Muscle layer of colon (tissue), 2 donors: ENCODE measurements at regions not wholly inside any gene's neighbourhood (a gene's known extent, or its start where the extent isn't known, plus 50 kb on each side); places are given as distances from the start of the nearest gene placed in this dataset.

Source experiments
- H3K27ac ChIP-seq: one replicate; pipeline ENCODE4 v1.7.0; 2013; ENCODE audit warnings: low read depth, mild to moderate bottlenecking, low read length, moderate library complexity
- H3K27me3 ChIP-seq, 2 donors: one replicate each; pipeline ENCODE4 v1.7.0; 2013; ENCODE audit warnings: low read length in 2 of 2, mild to moderate bottlenecking in 2 of 2; ENCODE audit not compliant: insufficient read depth in 2 of 2, control insufficient read depth in 1 of 2
- H3K36me3 ChIP-seq: one replicate; pipeline ENCODE4 v1.7.0; 2013; ENCODE audit warnings: mild to moderate bottlenecking, low read length; ENCODE audit not compliant: insufficient read depth
- H3K4me1 ChIP-seq: one replicate; pipeline ENCODE4 v1.7.0; 2013; ENCODE audit warnings: mild to moderate bottlenecking, low read length; ENCODE audit not compliant: insufficient read depth
- H3K4me3 ChIP-seq, 2 donors: one replicate each; pipeline ENCODE4 v1.7.0; 2013; ENCODE audit warnings: low read length in 2 of 2, low read depth in 1 of 2, mild to moderate bottlenecking in 1 of 2, moderate library complexity in 1 of 2
- H3K9ac ChIP-seq: one replicate; pipeline ENCODE4 v1.7.0; 2013; ENCODE audit warnings: low read length
- H3K9me3 ChIP-seq: one replicate; pipeline ENCODE4 v1.7.0; 2013; ENCODE audit warnings: mild to moderate bottlenecking, low read length
- donor health status: abdominal sarcoma.
- donor health status: Adenocarcinoma of cecum.

- Histone ChIP-seq H3K27ac (no peak overlapping the region), H3K9me3 (no peaks in the 10 kb centered on the region), H3K4me3 (no peak overlapping the region), H3K36me3 (no peaks in the 10 kb centered on the region), H3K27me3 (no peaks in the 10 kb centered on the region), H3K9ac (no peak overlapping the region), H3K4me1 (no peaks in the 10 kb centered on the region)
Measured at GRCh38 chr13:105474983-105475610, 1060.4 kb downstream of the EFNB2 start.

- Histone ChIP-seq H3K9ac (no peak overlapping the region), H3K36me3 (no peaks in the 10 kb centered on the region), H3K9me3 (no peaks in the 10 kb centered on the region), H3K27ac (no peak overlapping the region), H3K27me3 (no peaks in the 10 kb centered on the region), H3K4me3 (no peak overlapping the region), H3K4me1 (no peaks in the 10 kb centered on the region)
Measured at GRCh38 chr13:105471673-105472072, 1063.8 kb downstream of the EFNB2 start.

- H3K9ac ChIP-seq: no peak overlapping the region
- no peaks in the 10 kb centered on the region for H3K27me3 ChIP-seq
- no peak overlapping the region for H3K27ac ChIP-seq
- H3K36me3 ChIP-seq: no peaks in the 10 kb centered on the region
- no peaks in the 10 kb centered on the region for H3K9me3 ChIP-seq
- no peak overlapping the region for H3K4me3 ChIP-seq
- H3K4me1 ChIP-seq: no peaks in the 10 kb centered on the region
Measured at GRCh38 chr13:105466376-105466775, 1069.1 kb downstream of the EFNB2 start.

GRCh38 chr13:105465745-105466144, 1069.7 kb downstream of the EFNB2 start, which contains the start of gene DAOA:
Gene DAOA (plus strand): TSS chr13:105466045.
- Histone ChIP-seq H3K36me3 (no peaks in the 10 kb centered on the region), H3K9ac (no peak within 1 kb of the TSS), H3K27me3 (no peaks in the 10 kb centered on the region), H3K4me3 (no peak within 1 kb of the TSS), H3K27ac (no peak within 1 kb of the TSS), H3K9me3 (no peaks in the 10 kb centered on the region), H3K4me1 (no peaks in the 10 kb centered on the region)

- H3K27ac ChIP-seq: no peak overlapping the region
- H3K27me3 ChIP-seq: no peaks in the 10 kb centered on the region
- no peak overlapping the region for H3K4me3 ChIP-seq
- H3K36me3 ChIP-seq: no peaks in the 10 kb centered on the region
- H3K9me3 ChIP-seq: no peaks in the 10 kb centered on the region
- H3K9ac ChIP-seq: no peak overlapping the region
- H3K4me1 ChIP-seq: no peaks in the 10 kb centered on the region
Measured at GRCh38 chr13:105465251-105465650, 1070.2 kb downstream of the EFNB2 start.

- Histone ChIP-seq H3K27ac (no peak overlapping the region), H3K27me3 (no peaks in the 10 kb centered on the region)
Measured at GRCh38 chr13:105464249-105464648, 1071.2 kb downstream of the EFNB2 start.

GRCh38 chr13:105463011-105463501, 1072.4 kb downstream of the EFNB2 start:
- no peak overlapping the region for H3K27ac ChIP-seq
- no peak overlapping the region for H3K9ac ChIP-seq
- no peaks in the 10 kb centered on the region for H3K9me3 ChIP-seq
- H3K4me3 ChIP-seq: no peak overlapping the region
- H3K36me3 ChIP-seq: no peaks in the 10 kb centered on the region
- no peaks in the 10 kb centered on the region for H3K27me3 ChIP-seq
- no peaks in the 10 kb centered on the region for H3K4me1 ChIP-seq

More at GRCh38 chr13:105464249-105464648, 1071.2 kb downstream of the EFNB2 start:
- no peak overlapping the region for H3K4me3 ChIP-seq
- no peaks in the 10 kb centered on the region for H3K9me3 ChIP-seq
- no peaks in the 10 kb centered on the region for H3K4me1 ChIP-seq
- no peaks in the 10 kb centered on the region for H3K36me3 ChIP-seq
- no peak overlapping the region for H3K9ac ChIP-seq

GRCh38 chr13:105462098-105462497, 1073.4 kb downstream of the EFNB2 start:
- H3K36me3 ChIP-seq: no peaks in the 10 kb centered on the region
- no peak overlapping the region for H3K9ac ChIP-seq
- no peak overlapping the region for H3K27ac ChIP-seq
- no peaks in the 10 kb centered on the region for H3K4me1 ChIP-seq
- no peak overlapping the region for H3K4me3 ChIP-seq
- H3K9me3 ChIP-seq: no peaks in the 10 kb centered on the region
- H3K27me3 ChIP-seq: no peaks in the 10 kb centered on the region

GRCh38 chr13:105452895-105453294, 1082.6 kb downstream of the EFNB2 start:
- Histone ChIP-seq H3K9me3 (no peaks in the 10 kb centered on the region), H3K4me1 (no peaks in the 10 kb centered on the region), H3K27ac (no peak overlapping the region), H3K9ac (no peak overlapping the region), H3K36me3 (no peaks in the 10 kb centered on the region), H3K27me3 (no peaks in the 10 kb centered on the region), H3K4me3 (no peak overlapping the region)

GRCh38 chr13:105450784-105451183, 1084.7 kb downstream of the EFNB2 start:
- Histone ChIP-seq H3K27ac (no peak overlapping the region), H3K36me3 (no peaks in the 10 kb centered on the region), H3K4me3 (no peak overlapping the region), H3K4me1 (no peaks in the 10 kb centered on the region), H3K27me3 (no peaks in the 10 kb centered on the region), H3K9ac (no peak overlapping the region), H3K9me3 (no peaks in the 10 kb centered on the region)

- H3K36me3 ChIP-seq: no peaks in the 10 kb centered on the region
- H3K9ac ChIP-seq: no peak overlapping the region
- H3K27ac ChIP-seq: no peak overlapping the region
- H3K9me3 ChIP-seq: no peaks in the 10 kb centered on the region
- no peak overlapping the region for H3K4me3 ChIP-seq
- no peaks in the 10 kb centered on the region for H3K4me1 ChIP-seq
- no peaks in the 10 kb centered on the region for H3K27me3 ChIP-seq
Measured at GRCh38 chr13:105448811-105449210, 1086.7 kb downstream of the EFNB2 start.

GRCh38 chr13:105446197-105446596, 1089.3 kb downstream of the EFNB2 start:
- no peak overlapping the region for H3K9ac ChIP-seq
- H3K36me3 ChIP-seq: no peaks in the 10 kb centered on the region
- no peaks in the 10 kb centered on the region for H3K27me3 ChIP-seq
- H3K4me1 ChIP-seq: peaks cover 22% of the 10 kb centered on the region
- H3K9me3 ChIP-seq: no peaks in the 10 kb centered on the region
- no peak overlapping the region for H3K4me3 ChIP-seq
- no peak overlapping the region for H3K27ac ChIP-seq
